K562 (cell line): ENCODE measurements at regions not wholly inside any gene's neighbourhood (a gene's known extent, or its start where the extent isn't known, plus 50 kb on each side); places are given as distances from the start of the nearest gene placed in this dataset.

Experiments
- ATAC-seq: fragments of 200-7000 bp; cut with Tn5 transposase; 3 replicates; pipeline ENCODE4 v1.9.1; 2020; ENCODE audit warnings: moderate library complexity
- BruUV-seq: library from RNA; stranded (reverse); fragments of 400-500 nt; replicated peaks from 2 replicates; lab custom pipeline; 2021; lab: Mats Ljungman, UMichigan
- CTCF ChIA-PET: fragments of 300-600 bp; formaldehyde crosslinking; extraction: SDS; loops from one replicate; lab custom pipeline; 2021; ENCODE audit warnings: low intra/inter-chr PET ratio; lab: Yijun Ruan, JAX
- POLR2A ChIA-PET: fragments of 300-600, 350-650 bp; sonication (Branson Sonifier 250); formaldehyde crosslinking; extraction: SDS; loops from one replicate; lab custom pipeline; 2021; ENCODE audit warnings: antibody characterized with exemption, inconsistent platforms; lab: Yijun Ruan, JAX
- DNase-seq, 4 experiments: peaks; one replicate each; pipeline versions ENCODE4 v3.0.0 to v3.0.0-alpha.2; 2011 to 2018; ENCODE audit warnings: low spot score in 3 of 4, mixed read lengths in 3 of 4; ENCODE audit errors: extremely low read depth in 1 of 4
- FAIRE-seq: peaks from 2 replicates; lab custom pipeline; 2011; peaks lifted over from hg19 to GRCh38; lab: Jason Lieb, UNC
- H2AFZ ChIP-seq: 2 replicates; pipeline ENCODE4 v1.6.0; 2011; ENCODE audit warnings: low read depth, low read length, control low read depth, inconsistent platforms
- H3K27ac ChIP-seq: fragments of 200-600 bp; 3 replicates; pipeline ENCODE4 v1.8.0; 2011; ENCODE audit warnings: low read depth, mild to moderate bottlenecking, control low read depth, inconsistent platforms, low read length, moderate library complexity, mixed read lengths; ENCODE audit errors: extremely low read depth
- H3K27me3 ChIP-seq, 2 experiments: fragments of 300-600 bp in 1 of 2; 2 replicates in 1 of 2; 3 replicates in 1 of 2; pipeline versions ENCODE4 v1.6.0 to v1.8.0; 2011; ENCODE audit warnings: inconsistent platforms in 2 of 2, low read length in 2 of 2, mild to moderate bottlenecking in 1 of 2, mixed read lengths in 1 of 2, moderate library complexity in 1 of 2; ENCODE audit not compliant: control insufficient read depth in 2 of 2, insufficient read depth in 2 of 2
- H3K36me3 ChIP-seq: fragments of 300-600 bp; 3 replicates; pipeline ENCODE4 v1.8.0; 2011; ENCODE audit warnings: mild to moderate bottlenecking, low read length, inconsistent platforms; ENCODE audit not compliant: control insufficient read depth, insufficient read depth
- H3K4me1 ChIP-seq, 2 experiments: fragments of 200-600 bp in 1 of 2; replicated peaks in 1 of 2; 2 replicates in 1 of 2; 3 replicates in 1 of 2; pipeline versions ENCODE4 v1.5.1 to v1.8.0; 2011; ENCODE audit warnings: inconsistent platforms in 2 of 2, low read length in 2 of 2, mild to moderate bottlenecking in 1 of 2, mixed read lengths in 1 of 2, moderate library complexity in 1 of 2; ENCODE audit not compliant: control insufficient read depth in 2 of 2, insufficient read depth in 2 of 2
- H3K4me2 ChIP-seq: 2 replicates; pipeline ENCODE4 v1.6.1; 2011; ENCODE audit warnings: low read length, control low read depth, inconsistent platforms, mixed read lengths; ENCODE audit not compliant: insufficient read depth
- H3K4me3 ChIP-seq: fragments of 200-600 bp; sonication (generic), shearing (Covaris generic); 2 replicates; pipeline ENCODE4 v1.5.1; 2016; ENCODE audit warnings: control low read depth, inconsistent platforms
- H3K79me2 ChIP-seq: fragments of 200-600 bp; 3 replicates; pipeline ENCODE4 v1.8.0; 2011; ENCODE audit warnings: low read length, inconsistent platforms; ENCODE audit not compliant: control insufficient read depth, insufficient read depth
- H3K9ac ChIP-seq, 2 experiments: 2 replicates each; pipeline versions ENCODE4 v1.6.0 to v1.6.1; 2011; ENCODE audit warnings: low read depth in 2 of 2, low read length in 2 of 2, control low read depth in 1 of 2, inconsistent platforms in 1 of 2, mild to moderate bottlenecking in 1 of 2, mixed read lengths in 1 of 2; ENCODE audit not compliant: insufficient read depth in 1 of 2
- H3K9me1 ChIP-seq: one replicate; pipeline ENCODE4 v1.6.0; 2011; ENCODE audit warnings: inconsistent platforms, mild to moderate bottlenecking, low read length, moderate library complexity; ENCODE audit not compliant: control insufficient read depth, insufficient read depth
- H3K9me3 ChIP-seq: replicated peaks from 2 replicates; pipeline ENCODE4 v1.5.1; 2011; ENCODE audit warnings: low read depth, low read length, inconsistent platforms; ENCODE audit not compliant: control insufficient read depth, insufficient read depth
- H4K20me1 ChIP-seq: replicated peaks from 2 replicates; pipeline ENCODE4 v1.6.1; 2011; ENCODE audit warnings: low read length, inconsistent platforms, mixed read lengths; ENCODE audit not compliant: control insufficient read depth, insufficient read depth
- ARNT ChIP-seq, 2 experiments: fragments of 450-650 bp; IDR thresholded peaks; 2 replicates each; pipeline ENCODE4 v1.6.1; 2016; ENCODE audit warnings: mild to moderate bottlenecking in 1 of 2
- BRD9 ChIP-seq: fragments of 450-650 bp; IDR thresholded peaks from 2 replicates; pipeline ENCODE4 v1.6.1; 2018; ENCODE audit warnings: low read depth; ENCODE audit not compliant: partially characterized antibody
- DPF2 ChIP-seq: fragments of 450-650 bp; IDR thresholded peaks from 2 replicates; pipeline ENCODE4 v1.6.1; 2016
- MAFG ChIP-seq: fragments of 450-650 bp; conservative IDR thresholded peaks from 2 replicates; pipeline ENCODE4 v1.6.1; 2016; ENCODE audit warnings: missing genetic modification characterization, missing compliant biosample characterization
- MECOM ChIP-seq: fragments of 250-450 bp; sonication (Bioruptor Pico); IDR thresholded peaks from 2 replicates; pipeline ENCODE4 v1.8.0; 2022; ENCODE audit warnings: inconsistent platforms
- MEF2A ChIP-seq: IDR thresholded peaks from 2 replicates; pipeline ENCODE4 v1.6.1; 2011; ENCODE audit warnings: low read depth, mild to moderate bottlenecking, low read length, moderate library complexity; ENCODE audit not compliant: control insufficient read depth
- SMAD3 ChIP-seq: fragments of 450-650 bp; formaldehyde crosslinking; conservative IDR thresholded peaks from 2 replicates; pipeline ENCODE4 v1.4.0; 2020; ENCODE audit warnings: mild to moderate bottlenecking
- STAT5A ChIP-seq: IDR thresholded peaks from 2 replicates; pipeline ENCODE4 v1.6.1; 2012; ENCODE audit warnings: low read length, inconsistent platforms, borderline replicate concordance
- TEAD4 ChIP-seq, 2 experiments: sonication (generic) in 1 of 2; formaldehyde crosslinking in 1 of 2; IDR thresholded peaks; 2 replicates each; pipeline versions ENCODE4 v1.6.1 to v1.8.0; 2012 to 2022; ENCODE audit warnings: borderline replicate concordance in 1 of 2, inconsistent platforms in 1 of 2, low read length in 1 of 2, mild to moderate bottlenecking in 1 of 2, missing genetic modification reagents in 1 of 2
- TOE1 ChIP-seq, 2 experiments: fragments of 450-650 bp in 1 of 2; sonication (generic) in 1 of 2; formaldehyde crosslinking in 1 of 2; IDR thresholded peaks; 2 replicates each; pipeline versions ENCODE4 v1.7.1 to v1.8.0; 2016 to 2022; ENCODE audit warnings: borderline replicate concordance in 2 of 2, mild to moderate bottlenecking in 2 of 2, antibody characterized with exemption in 1 of 2, inconsistent platforms in 1 of 2, low read depth in 1 of 2, missing genetic modification reagents in 1 of 2, moderate library complexity in 1 of 2
- ZBED1 ChIP-seq: IDR thresholded peaks from 2 replicates; pipeline ENCODE4 v1.6.1; 2014
- ZNF696 ChIP-seq: fragments of 250-450 bp; sonication (Bioruptor Pico); conservative IDR thresholded peaks from 2 replicates; pipeline ENCODE4 v1.4.0; 2020; ENCODE audit warnings: mild to moderate bottlenecking, moderate library complexity
- ZNF780A ChIP-seq: fragments of 250-450 bp; sonication (Bioruptor Pico); IDR thresholded peaks from 2 replicates; pipeline ENCODE4 v1.5.0; 2021; ENCODE audit warnings: mild to moderate bottlenecking
- in situ Hi-C: fragments of 300-500 bp; cut with MboI; formaldehyde crosslinking; loops from 4 replicates; pipeline ENCODE4 v1.15.0; 2018; ENCODE audit warnings: inconsistent platforms, mixed read lengths
- intact Hi-C: fragments of 100-400 bp; cut with micrococcal nuclease; formaldehyde crosslinking; loops from 2 replicates; pipeline ENCODE4 v1.14.2; 2022
- TF ChIP-seq, protein P1 (sequence below): sonication (generic); formaldehyde crosslinking; IDR thresholded peaks from 2 replicates; pipeline ENCODE4 v1.8.0; 2022; ENCODE audit warnings: mild to moderate bottlenecking, low read depth, missing genetic modification reagents

DNA sequence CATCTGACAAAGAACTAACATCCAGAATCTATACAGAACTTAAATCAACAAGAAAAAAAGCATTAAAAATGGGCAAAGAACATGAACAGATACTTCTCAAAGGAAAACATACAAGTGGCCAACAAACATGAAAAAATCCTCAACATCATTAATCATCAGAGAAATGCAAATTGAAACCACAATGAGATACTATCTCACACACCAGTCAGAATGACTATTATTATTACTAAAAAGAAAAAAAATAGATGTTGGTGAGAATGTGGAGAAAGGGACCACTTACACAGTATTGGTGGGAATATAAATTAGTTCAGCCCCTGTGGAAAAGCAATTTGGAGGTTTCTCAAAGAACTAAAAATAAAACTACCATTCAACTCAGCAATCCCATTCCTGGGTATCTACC is 89.1 kb upstream of the ADO start:
- no peak overlapping the region for H2AFZ ChIP-seq
- no peaks in the 10 kb centered on the region for H3K9me1 ChIP-seq
- no peaks in the 10 kb centered on the region for H3K4me1 ChIP-seq
- no peak for FAIRE-seq
- no peak overlapping the region for H3K4me2 ChIP-seq
- no peaks in the 10 kb centered on the region for H3K79me2 ChIP-seq
- H3K9me3 ChIP-seq = no peaks in the 10 kb centered on the region; the same call in 1 of the 2 replicates
- in situ Hi-C loops = no loop called here
- no peak for DNase-seq
- no peak for TF ChIP-seq ARNT (IDR thresholded peaks at IDR 0.05)
- TF ChIP-seq TEAD4 (IDR thresholded peaks at IDR 0.05; ENCODE audit: low read length) = no peak
- no peak for TF ChIP-seq TEAD4 (CRISPR knock-in tag; IDR thresholded peaks at IDR 0.05; ENCODE audit: borderline replicate concordance)
- TF ChIP-seq TOE1 (IDR thresholded peaks at IDR 0.05; ENCODE audit: borderline replicate concordance) = no peak
- TF ChIP-seq TOE1 (CRISPR knock-in tag; IDR thresholded peaks at IDR 0.05; ENCODE audit: borderline replicate concordance, low read depth) = no peak
- no peak for TF ChIP-seq BRD9
- no peak for TF ChIP-seq ZBED1
- TF ChIP-seq, protein P1, sequence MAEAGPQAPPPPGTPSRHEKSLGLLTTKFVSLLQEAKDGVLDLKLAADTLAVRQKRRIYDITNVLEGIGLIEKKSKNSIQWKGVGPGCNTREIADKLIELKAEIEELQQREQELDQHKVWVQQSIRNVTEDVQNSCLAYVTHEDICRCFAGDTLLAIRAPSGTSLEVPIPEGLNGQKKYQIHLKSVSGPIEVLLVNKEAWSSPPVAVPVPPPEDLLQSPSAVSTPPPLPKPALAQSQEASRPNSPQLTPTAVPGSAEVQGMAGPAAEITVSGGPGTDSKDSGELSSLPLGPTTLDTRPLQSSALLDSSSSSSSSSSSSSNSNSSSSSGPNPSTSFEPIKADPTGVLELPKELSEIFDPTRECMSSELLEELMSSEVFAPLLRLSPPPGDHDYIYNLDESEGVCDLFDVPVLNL (CRISPR knock-in tag) = no peak
- TF ChIP-seq ZNF696 (CRISPR knock-in tag) = no peak
- TF ChIP-seq MECOM (CRISPR knock-in tag) = no peak
- TF ChIP-seq DPF2 = no peak
- no peak for TF ChIP-seq STAT5A
- TF ChIP-seq MEF2A = no peak
- no peak for TF ChIP-seq SMAD3 (CRISPR knock-in tag)
- no peak for TF ChIP-seq MAFG (tag)
- TF ChIP-seq ZNF780A (CRISPR knock-in tag) = no peak
- intact Hi-C loops = no loop called here
- ATAC-seq = no peak
- CTCF ChIA-PET = no interaction called here
- no peak overlapping the region for H3K9ac ChIP-seq
- H4K20me1 ChIP-seq = no peaks in the 10 kb centered on the region
- H3K27me3 ChIP-seq = no peaks in the 10 kb centered on the region
- POLR2A ChIA-PET = no interaction called here
- no peaks in the 10 kb centered on the region for H3K36me3 ChIP-seq
- H3K4me3 ChIP-seq = no peak overlapping the region
- no TSS peak for BruUV-seq
- no peak overlapping the region for H3K27ac ChIP-seq
